HG03060 (cell line): ENCODE measurements at regions not wholly inside any gene's neighbourhood (a gene's known extent, or its start where the extent isn't known, plus 50 kb on each side); places are given as distances from the start of the nearest gene placed in this dataset.
"Not testable (repeated sequence)": the region's sequence is repeated elsewhere in the genome, so short reads cannot be mapped to it uniquely, and the experiment has no call there.

Experiments
- ATAC-seq: cut with Tn5 transposase; IDR thresholded peaks from one replicate; pipeline ENCODE4 v1.9.1; 2021; ENCODE audit warnings: low read depth, moderate number of reproducible peaks; ENCODE audit not compliant: unreplicated experiment

GRCh38 chr9:22508354-22508753 lies 61.7 kb downstream of the DMRTA1 start:
- ATAC-seq = not testable (repeated sequence)

DNA sequence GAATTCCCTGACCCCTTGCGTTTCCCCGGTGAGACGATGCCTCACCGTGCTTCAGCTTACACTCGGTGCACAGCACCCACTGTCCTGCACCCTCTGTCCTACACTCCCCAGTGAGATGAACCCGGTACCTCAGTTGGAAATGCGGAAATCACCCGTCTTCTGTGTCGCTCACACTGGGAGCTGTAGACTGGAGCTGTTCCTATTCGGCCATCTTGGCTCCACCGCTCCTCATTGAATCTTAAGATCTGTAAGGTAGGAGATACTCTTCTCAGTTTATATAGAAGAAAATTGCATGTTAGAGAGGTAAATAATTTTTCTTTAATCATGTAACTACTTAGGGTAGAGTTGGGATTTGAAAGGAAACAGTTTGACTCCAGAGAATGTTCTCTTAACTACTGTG lies 62.2 kb downstream of the DMRTA1 start:
- no peak for ATAC-seq

- peak; percentile 61 for ATAC-seq
Measured at GRCh38 chr9:22512495-22512894, 65.9 kb downstream of the DMRTA1 start.

GRCh38 chr9:22514871-22515270 lies 68.2 kb downstream of the DMRTA1 start:
- ATAC-seq = no peak

- no peak for ATAC-seq
Measured at GRCh38 chr9:22522206-22522740, 75.6 kb downstream of the DMRTA1 start.

GRCh38 chr9:22528485-22528884 lies 81.9 kb downstream of the DMRTA1 start:
- no peak for ATAC-seq

- no peak for ATAC-seq
Measured at GRCh38 chr9:22529426-22530199, 83.0 kb downstream of the DMRTA1 start.

- ATAC-seq = no peak
Measured at GRCh38 chr9:22535780-22536179, 89.2 kb downstream of the DMRTA1 start.

DNA sequence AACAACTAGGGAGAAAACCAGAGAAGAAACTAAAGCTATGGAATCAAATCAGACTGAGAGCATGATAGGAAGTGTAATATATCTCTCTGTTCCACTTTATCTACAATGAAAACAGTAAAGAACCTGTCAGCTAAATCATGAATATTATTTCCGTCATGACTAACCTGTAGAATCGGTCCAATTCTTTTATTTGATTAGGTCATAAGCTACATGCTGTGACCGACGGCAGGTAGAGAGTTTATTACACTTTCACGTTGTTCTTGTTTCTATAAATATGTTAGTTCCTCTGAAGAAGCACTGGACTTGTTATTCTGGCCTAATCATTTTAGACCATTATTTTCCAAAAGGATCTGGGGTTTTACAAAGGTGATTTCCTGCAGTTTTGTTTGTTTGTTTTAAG lies 91.1 kb downstream of the DMRTA1 start:
- no peak for ATAC-seq

- ATAC-seq = no peak
Measured at GRCh38 chr9:22548625-22549024, 102.0 kb downstream of the DMRTA1 start.

DNA sequence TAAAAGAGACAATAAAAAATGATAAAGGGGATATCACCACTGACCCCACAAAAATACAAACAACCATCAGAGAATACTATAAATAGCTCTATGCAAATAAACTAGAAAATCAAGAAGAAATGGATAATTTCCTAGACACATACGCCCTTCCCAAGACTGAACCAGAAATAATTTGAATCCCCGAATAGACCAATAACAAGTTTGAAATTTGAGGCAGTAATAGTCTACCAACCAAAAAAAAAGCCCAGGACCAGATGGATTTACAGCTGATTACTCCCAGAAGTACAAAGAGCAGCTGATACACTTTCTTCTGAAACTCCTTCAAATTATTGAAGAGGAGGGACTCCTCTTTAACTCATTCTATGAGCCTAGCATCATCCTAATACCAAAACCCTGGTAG lies 128.1 kb downstream of the DMRTA1 start:
- no peak for ATAC-seq

GRCh38 chr9:22580788-22581187 lies 134.2 kb downstream of the DMRTA1 start:
- ATAC-seq = no peak

DNA sequence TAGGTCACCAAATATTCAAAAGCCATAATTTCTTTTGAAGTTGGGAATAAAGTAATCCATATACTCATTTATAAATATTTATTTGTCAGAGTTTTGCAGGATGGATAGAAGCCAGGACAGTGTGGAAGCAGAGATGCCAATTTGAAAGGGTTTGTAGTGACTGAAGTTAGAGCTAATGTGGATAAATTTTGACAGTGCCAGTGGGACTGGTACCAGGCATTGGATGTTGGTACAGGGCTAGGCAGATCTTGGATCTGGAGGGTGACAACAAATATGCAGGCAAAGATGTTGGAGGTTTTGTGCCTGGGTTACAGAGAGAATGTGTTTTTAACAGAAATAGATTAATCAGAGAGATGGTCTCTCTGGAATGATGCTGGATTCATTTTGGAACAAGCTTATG lies 135.6 kb downstream of the DMRTA1 start:
- no peak for ATAC-seq

GRCh38 chr9:22588918-22589317 lies 142.3 kb downstream of the DMRTA1 start:
- ATAC-seq = no peak

DNA sequence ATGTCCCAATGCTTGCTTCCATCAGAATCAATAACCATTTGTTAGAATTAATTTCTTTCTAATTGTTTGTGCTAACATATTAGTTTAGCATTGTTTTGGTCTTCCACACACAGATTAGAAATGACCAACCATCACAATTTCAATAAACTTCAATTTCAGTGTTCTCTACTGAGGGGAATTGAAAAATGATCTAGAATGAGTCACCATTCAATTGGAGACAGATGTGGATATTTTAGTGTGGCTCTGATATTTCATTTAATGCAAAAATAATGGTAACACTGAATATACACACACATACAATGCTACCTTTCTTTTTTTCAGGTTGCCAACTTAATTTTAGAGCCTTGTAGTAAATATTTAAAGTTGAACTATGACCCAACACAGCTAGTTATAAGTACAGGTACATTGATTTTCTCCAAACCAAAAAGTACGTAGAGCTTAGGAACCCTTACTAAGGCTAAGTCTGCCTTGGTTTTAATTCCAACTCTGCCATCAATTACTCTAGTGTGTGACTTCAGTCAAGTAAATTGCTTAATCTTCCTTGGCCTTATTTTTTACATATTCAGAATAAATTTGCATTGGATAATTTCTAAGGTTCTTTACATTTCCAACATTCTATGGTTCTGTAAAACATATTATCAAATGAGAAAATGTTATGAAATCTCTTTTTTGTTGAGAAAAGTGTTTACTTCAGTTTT lies 143.9 kb downstream of the DMRTA1 start:
- ATAC-seq = no peak

GRCh38 chr9:22595805-22596204 lies 149.2 kb downstream of the DMRTA1 start:
- ATAC-seq = no peak

DNA sequence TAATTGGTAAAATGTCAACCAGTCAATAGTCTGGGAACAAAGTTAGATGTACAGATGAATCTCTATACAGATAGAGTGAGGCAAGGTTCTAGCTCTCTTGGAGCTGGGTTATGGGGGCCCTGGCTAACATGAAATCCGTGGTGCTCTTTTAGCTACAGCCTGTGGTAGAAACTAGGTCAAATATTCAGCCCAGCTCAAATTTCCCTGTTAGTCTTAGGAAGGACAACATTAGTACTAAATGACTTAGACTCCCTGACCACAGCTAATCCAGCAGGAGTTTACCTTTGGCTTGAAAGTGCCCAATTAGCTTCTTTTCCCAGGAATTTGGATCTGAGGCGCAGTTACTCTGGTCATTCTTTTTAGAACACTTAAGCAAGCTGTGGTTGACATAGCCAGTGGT lies 170.5 kb downstream of the DMRTA1 start:
- ATAC-seq = no peak

- no peak for ATAC-seq
Measured at GRCh38 chr9:22622815-22623214, 176.2 kb downstream of the DMRTA1 start.

- ATAC-seq = no peak
Measured at GRCh38 chr9:22623236-22623635, 176.6 kb downstream of the DMRTA1 start.

DNA sequence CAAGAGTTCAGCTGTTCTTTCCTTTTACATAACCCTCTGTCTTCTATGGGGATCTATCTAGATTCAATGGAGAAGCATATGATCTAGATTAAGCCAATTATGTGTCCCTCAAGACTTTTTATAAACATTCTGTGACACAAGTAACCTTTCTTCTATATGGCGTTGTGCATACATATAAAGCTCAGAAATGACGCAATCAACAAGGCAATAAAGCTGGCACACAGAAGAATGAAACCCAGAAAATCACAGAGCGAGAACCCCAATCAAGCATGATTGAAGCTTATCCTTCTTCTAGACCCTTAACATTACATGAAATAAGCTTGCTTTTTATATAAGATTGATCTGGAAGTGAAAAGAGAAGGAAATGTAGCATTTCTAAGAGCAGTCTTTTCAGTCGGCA lies 178.9 kb downstream of the DMRTA1 start:
- ATAC-seq = no peak

DNA sequence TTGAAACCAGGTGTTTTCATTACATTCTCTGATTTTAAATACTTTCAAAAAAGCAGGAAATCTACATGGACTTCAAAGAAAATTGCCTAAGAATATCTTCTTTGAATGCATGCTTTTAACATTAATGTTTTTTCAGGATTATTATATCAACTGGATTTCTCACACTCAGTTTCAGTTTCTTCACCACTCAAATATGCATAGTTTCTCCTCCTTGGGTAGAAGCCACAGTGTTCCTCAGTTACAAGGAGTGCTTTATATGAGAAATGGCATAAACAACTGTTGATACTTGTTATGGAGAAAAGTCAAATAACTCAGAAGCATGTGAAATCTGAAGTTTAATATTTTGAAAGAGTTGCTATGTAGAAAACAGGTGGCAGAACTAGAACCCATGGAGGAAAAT lies 196.9 kb downstream of the DMRTA1 start:
- ATAC-seq = no peak

GRCh38 chr9:22645893-22646292 lies 199.3 kb downstream of the DMRTA1 start:
- no peak for ATAC-seq
